CD14-positive monocyte (primary cell): ENCODE measurements at regions not wholly inside any gene's neighbourhood (a gene's known extent, or its start where the extent isn't known, plus 50 kb on each side); places are given as distances from the start of the nearest gene placed in this dataset.

Experiments used
- DNase-seq, 3 donors: peaks; one replicate each; pipeline ENCODE4 v3.0.0-alpha.2; 2011 to 2022
- H2AFZ ChIP-seq: 2 replicates; pipeline ENCODE4 v1.6.0; 2012; ENCODE audit warnings: mild to moderate bottlenecking, low read depth, low read length, inconsistent platforms; ENCODE audit not compliant: insufficient read depth, poor library complexity, severe bottlenecking
- H3K27ac ChIP-seq, 2 donors: 1 replicate in 1 of 2; 2 replicates in 1 of 2; pipeline ENCODE4 v1.5.1; 2012 to 2013; ENCODE audit warnings: low read length in 2 of 2, control low read depth in 1 of 2, inconsistent platforms in 1 of 2, low read depth in 1 of 2, mild to moderate bottlenecking in 1 of 2
- H3K27me3 ChIP-seq, 2 donors: one replicate each; pipeline versions ENCODE4 v1.6.0 to v1.6.1; 2011 to 2013; ENCODE audit warnings: low read length in 2 of 2; ENCODE audit not compliant: control insufficient read depth in 2 of 2, insufficient read depth in 2 of 2
- H3K36me3 ChIP-seq, 2 donors: replicated peaks in 1 of 2; 1 replicate in 1 of 2; 2 replicates in 1 of 2; pipeline versions ENCODE4 v1.5.1 to v1.6.1; 2012 to 2013; ENCODE audit warnings: low read length in 2 of 2, control low read depth in 1 of 2, inconsistent platforms in 1 of 2, mild to moderate bottlenecking in 1 of 2; ENCODE audit not compliant: insufficient read depth in 2 of 2, control insufficient read depth in 1 of 2
- H3K4me1 ChIP-seq, 2 donors: 1 replicate in 1 of 2; 2 replicates in 1 of 2; pipeline versions ENCODE4 v1.5.1 to v1.6.1; 2012 to 2013; ENCODE audit warnings: low read length in 2 of 2, control low read depth in 1 of 2, inconsistent platforms in 1 of 2, mild to moderate bottlenecking in 1 of 2, moderate library complexity in 1 of 2; ENCODE audit not compliant: insufficient read depth in 2 of 2, control insufficient read depth in 1 of 2
- H3K4me2 ChIP-seq: replicated peaks from 2 replicates; pipeline ENCODE3; 2012; ENCODE audit warnings: low read length, moderate library complexity, mild to moderate bottlenecking; ENCODE audit not compliant: poor library complexity, severe bottlenecking; ENCODE audit errors: extremely low read depth
- H3K4me3 ChIP-seq, 3 experiments: fragments of 200-600 bp in 1 of 3; sonication (generic) in 1 of 3; replicated peaks in 1 of 3; 1 replicate in 2 of 3; 2 replicates in 1 of 3; pipeline ENCODE4 v1.5.1; 2011 to 2013; ENCODE audit warnings: low read length in 3 of 3, mild to moderate bottlenecking in 3 of 3, control low read depth in 2 of 3, low read depth in 2 of 3, inconsistent platforms in 1 of 3, moderate library complexity in 1 of 3
- H3K79me2 ChIP-seq: 2 replicates; pipeline ENCODE4 v1.6.0; 2012; ENCODE audit warnings: mild to moderate bottlenecking, control low read depth, inconsistent platforms, low read length, moderate library complexity; ENCODE audit not compliant: insufficient read depth
- H3K9ac ChIP-seq: 2 replicates; pipeline ENCODE4 v1.6.0; 2017; ENCODE audit warnings: low read length, mild to moderate bottlenecking; ENCODE audit not compliant: insufficient read depth, poor library complexity, severe bottlenecking
- H3K9me3 ChIP-seq, 2 donors: replicated peaks in 1 of 2; 1 replicate in 1 of 2; 2 replicates in 1 of 2; pipeline versions ENCODE4 v1.5.1 to v1.6.1; 2012 to 2013; ENCODE audit warnings: low read length in 2 of 2, control low read depth in 1 of 2; ENCODE audit not compliant: control insufficient read depth in 1 of 2, insufficient read depth in 1 of 2
- H4K20me1 ChIP-seq: 2 replicates; pipeline ENCODE4 v1.6.0; 2012; ENCODE audit warnings: mild to moderate bottlenecking, low read length, control low read depth, moderate library complexity; ENCODE audit not compliant: insufficient read depth
- H3K27ac Mint-ChIP-seq, 7 donors: one replicate each; pipeline ENCODE4 v1.8.0; 2020; ENCODE audit warnings: mild to moderate bottlenecking in 7 of 7, mixed read lengths in 7 of 7, moderate library complexity in 6 of 7, inconsistent platforms in 2 of 7
- H3K27me3 Mint-ChIP-seq, 3 donors: one replicate each; pipeline ENCODE4 v1.8.0; 2021 to 2022; ENCODE audit warnings: low read depth in 3 of 3, mild to moderate bottlenecking in 3 of 3, mixed read lengths in 3 of 3, moderate library complexity in 3 of 3, inconsistent platforms in 1 of 3
- H3K36me3 Mint-ChIP-seq, 2 donors: one replicate each; pipeline ENCODE4 v1.8.0; 2020; ENCODE audit warnings: mixed read lengths in 2 of 2, inconsistent platforms in 1 of 2, mild to moderate bottlenecking in 1 of 2
- H3K4me1 Mint-ChIP-seq: one replicate; pipeline ENCODE4 v1.8.0; 2020; ENCODE audit warnings: mild to moderate bottlenecking, mixed read lengths
- H3K4me3 Mint-ChIP-seq, 2 donors: one replicate each; pipeline ENCODE4 v1.8.0; 2020; ENCODE audit warnings: mild to moderate bottlenecking in 2 of 2, mixed read lengths in 2 of 2, moderate library complexity in 1 of 2
- H3K9me3 Mint-ChIP-seq, 7 donors: one replicate each; pipeline ENCODE4 v1.8.0; 2020 to 2022; ENCODE audit warnings: mixed read lengths in 7 of 7, mild to moderate bottlenecking in 6 of 7, moderate library complexity in 6 of 7, inconsistent platforms in 2 of 7
- WGBS: methylation state at CpG from one replicate; pipeline ENCODE4 v1.1.5; 2013; ENCODE audit warnings: missing lambda C conversion rate; ENCODE audit not compliant: insufficient coverage; 5-methylcytosine and 5-hydroxymethylcytosine counted together
- intact Hi-C, 2 donors: fragments of 100-400 bp; cut with micrococcal nuclease; formaldehyde crosslinking; loops; one replicate each; pipeline versions ENCODE4 v1.15.0 to v1.15.1; 2023
- TF ChIP-seq, protein P1 (sequence below): fragments of 200-600 bp; IDR thresholded peaks from one replicate; pipeline ENCODE4 v1.8.0; 2022; ENCODE audit warnings: antibody characterized with exemption, mild to moderate bottlenecking

DNA sequence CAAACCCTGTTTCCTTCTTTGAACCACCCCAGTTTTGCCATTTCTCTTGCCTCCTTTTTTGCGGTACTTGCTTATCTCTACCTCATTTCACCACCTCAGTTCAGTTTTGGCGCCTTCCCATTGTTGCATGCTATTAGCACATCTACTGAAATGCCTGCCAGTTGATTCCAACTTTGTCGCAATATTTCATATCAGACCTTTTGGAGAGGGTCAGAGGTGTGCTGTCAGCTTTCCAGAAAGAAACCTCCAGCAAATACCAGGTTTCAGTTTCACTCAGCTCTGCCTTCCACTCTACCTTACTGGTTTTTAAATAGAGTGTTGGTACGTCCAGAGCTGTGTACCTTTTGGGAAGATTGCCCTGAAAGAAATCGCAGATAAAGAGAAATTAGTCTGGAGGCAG lies 91.9 kb upstream of the CPEB2 start:
- Histone ChIP-seq H2AFZ (no peak overlapping the region), H3K27me3 (peaks cover 0 to 3% of the 10 kb centered on the region in 2 donors), H3K36me3 (no peaks in the 10 kb centered on the region), H3K27ac (no peak overlapping the region), H4K20me1 (no peaks in the 10 kb centered on the region), H3K9me3 (no peaks in the 10 kb centered on the region), H3K4me1 (peaks cover 2 to 7% of the 10 kb centered on the region in 2 donors), H3K9ac (no peak overlapping the region), H3K4me3 (no peak overlapping the region), H3K4me2 (no peak overlapping the region), H3K79me2 (no peaks in the 10 kb centered on the region)
- H3K9me3 Mint-ChIP-seq, result peaks cover 0 to 12% (median 4%) of the 10 kb centered on the region in 7 donors
- peaks cover 4% of the 10 kb centered on the region for H3K4me1 Mint-ChIP-seq
- peaks cover 3 to 17% (median 12%) of the 10 kb centered on the region in 3 donors for H3K27me3 Mint-ChIP-seq
- H3K4me3 Mint-ChIP-seq, result no peak overlapping the region
- no peak for DNase-seq
- TF ChIP-seq, protein P1, sequence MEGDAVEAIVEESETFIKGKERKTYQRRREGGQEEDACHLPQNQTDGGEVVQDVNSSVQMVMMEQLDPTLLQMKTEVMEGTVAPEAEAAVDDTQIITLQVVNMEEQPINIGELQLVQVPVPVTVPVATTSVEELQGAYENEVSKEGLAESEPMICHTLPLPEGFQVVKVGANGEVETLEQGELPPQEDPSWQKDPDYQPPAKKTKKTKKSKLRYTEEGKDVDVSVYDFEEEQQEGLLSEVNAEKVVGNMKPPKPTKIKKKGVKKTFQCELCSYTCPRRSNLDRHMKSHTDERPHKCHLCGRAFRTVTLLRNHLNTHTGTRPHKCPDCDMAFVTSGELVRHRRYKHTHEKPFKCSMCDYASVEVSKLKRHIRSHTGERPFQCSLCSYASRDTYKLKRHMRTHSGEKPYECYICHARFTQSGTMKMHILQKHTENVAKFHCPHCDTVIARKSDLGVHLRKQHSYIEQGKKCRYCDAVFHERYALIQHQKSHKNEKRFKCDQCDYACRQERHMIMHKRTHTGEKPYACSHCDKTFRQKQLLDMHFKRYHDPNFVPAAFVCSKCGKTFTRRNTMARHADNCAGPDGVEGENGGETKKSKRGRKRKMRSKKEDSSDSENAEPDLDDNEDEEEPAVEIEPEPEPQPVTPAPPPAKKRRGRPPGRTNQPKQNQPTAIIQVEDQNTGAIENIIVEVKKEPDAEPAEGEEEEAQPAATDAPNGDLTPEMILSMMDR, result no peak
- H3K27ac Mint-ChIP-seq, result no peak overlapping the region
- WGBS, result 90% methylated on average over 2 of the region's 5 CpGs
- intact Hi-C loops, result no loop called here
- no peaks in the 10 kb centered on the region for H3K36me3 Mint-ChIP-seq

DNA sequence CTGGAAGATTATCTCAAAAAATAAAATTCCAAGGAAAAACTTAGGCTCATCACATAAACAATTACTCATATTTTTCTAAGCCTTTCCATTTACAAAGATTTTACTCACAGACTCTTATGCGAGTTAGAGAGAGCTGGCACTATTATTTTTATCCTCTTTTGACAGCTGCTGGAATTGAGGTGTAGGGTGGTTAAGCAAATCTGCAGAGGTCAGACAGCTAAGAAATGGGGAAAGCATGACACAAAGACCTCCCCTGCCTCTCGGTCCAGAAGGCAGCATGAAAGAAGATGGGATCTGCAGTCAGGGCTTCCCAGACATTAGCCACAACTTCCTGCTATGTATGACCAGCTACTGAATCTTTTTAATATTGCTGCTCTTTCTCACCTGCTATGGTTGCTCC lies 89.9 kb upstream of the CPEB2 start:
- no peak overlapping the region for H3K9ac ChIP-seq
- TF ChIP-seq, protein P1, result no peak
- H3K36me3 Mint-ChIP-seq, result no peaks in the 10 kb centered on the region
- no peaks in the 10 kb centered on the region for H3K36me3 ChIP-seq
- no peak overlapping the region for H3K4me3 ChIP-seq
- peaks cover 0 to 6% (median 2%) of the 10 kb centered on the region in 7 donors for H3K9me3 Mint-ChIP-seq
- no peaks in the 10 kb centered on the region for H3K4me1 ChIP-seq
- intact Hi-C loops, result no loop called here
- H3K27me3 ChIP-seq, result peaks cover 0 to 3% of the 10 kb centered on the region in 2 donors
- H3K4me1 Mint-ChIP-seq, result no peaks in the 10 kb centered on the region
- no peak overlapping the region for H3K4me2 ChIP-seq
- H3K4me3 Mint-ChIP-seq, result no peak overlapping the region
- H2AFZ ChIP-seq, result no peak overlapping the region
- H3K9me3 ChIP-seq, result no peaks in the 10 kb centered on the region
- H3K79me2 ChIP-seq, result no peaks in the 10 kb centered on the region
- H3K27me3 Mint-ChIP-seq, result peaks cover 3 to 19% (median 12%) of the 10 kb centered on the region in 3 donors
- no peaks in the 10 kb centered on the region for H4K20me1 ChIP-seq
- 13% methylated on average over 1 of the region's 2 CpGs for WGBS
- no peak overlapping the region for H3K27ac Mint-ChIP-seq
- DNase-seq, result no peak
- H3K27ac ChIP-seq, result no peak overlapping the region
